Prostate gland (tissue), 2 donors: ENCODE measurements at regions not wholly inside any gene's neighbourhood (a gene's known extent, or its start where the extent isn't known, plus 50 kb on each side); places are given as distances from the start of the nearest gene placed in this dataset.
"Not testable (repeated sequence)": the region's sequence is repeated elsewhere in the genome, so short reads cannot be mapped to it uniquely, and the experiment has no call there.

Source experiments
- DNase-seq: peaks from one replicate; pipeline ENCODE4 v3.0.0-alpha.2; 2019; ENCODE audit warnings: low spot score
- H3K27ac ChIP-seq, 2 donors: fragments of 200-600 bp; sonication (generic); 2 replicates each; pipeline ENCODE4 v1.5.1; 2017 to 2019
- H3K27me3 ChIP-seq: fragments of 200-600 bp; sonication (generic); replicated peaks from 2 replicates; pipeline ENCODE4 v1.5.1; 2019; ENCODE audit not compliant: insufficient read depth
- H3K36me3 ChIP-seq, 2 donors: fragments of 200-600 bp; sonication (generic); 1 replicate in 1 of 2; 2 replicates in 1 of 2; pipeline versions ENCODE4 v1.5.1 to v1.8.1; 2017 to 2019
- H3K4me1 ChIP-seq: fragments of 200-600 bp; sonication (generic); replicated peaks from 2 replicates; pipeline ENCODE4 v1.5.1; 2019
- H3K4me3 ChIP-seq, 2 donors: fragments of 200-600 bp; sonication (generic); 2 replicates each; pipeline ENCODE4 v1.5.1; 2017 to 2019
- H3K9me3 ChIP-seq: fragments of 200-600 bp; sonication (generic); 2 replicates; pipeline ENCODE4 v1.5.1; 2017
- POLR2A ChIP-seq: fragments of 450-650 bp; IDR thresholded peaks from one replicate; pipeline ENCODE4 v1.6.1; 2016; ENCODE audit warnings: antibody characterized with exemption, mild to moderate bottlenecking
- POLR2AphosphoS5 ChIP-seq: sonication (generic); formaldehyde crosslinking; IDR thresholded peaks from one replicate; pipeline ENCODE4 v1.6.1; 2017; ENCODE audit warnings: antibody characterized with exemption
- WGBS: methylation state at CpG from one replicate; pipeline ENCODE4 v1.1.5; 2018; 5-methylcytosine and 5-hydroxymethylcytosine counted together
- intact Hi-C: fragments of 100-400 bp; cut with DNase I; formaldehyde crosslinking; loops from one replicate; pipeline ENCODE4 v1.14.2; 2022
- TF ChIP-seq, protein P1 (sequence below), 4 experiments: fragments of 200-600 bp in 2 of 4; fragments of 450-650 bp in 2 of 4; sonication (generic) in 2 of 4; IDR thresholded peaks; 1 replicate in 3 of 4; 2 replicates in 1 of 4; pipeline ENCODE4 v1.5.1; 2016 to 2019; ENCODE audit warnings: antibody characterized with exemption in 4 of 4, mild to moderate bottlenecking in 2 of 4, moderate library complexity in 2 of 4

DNA sequence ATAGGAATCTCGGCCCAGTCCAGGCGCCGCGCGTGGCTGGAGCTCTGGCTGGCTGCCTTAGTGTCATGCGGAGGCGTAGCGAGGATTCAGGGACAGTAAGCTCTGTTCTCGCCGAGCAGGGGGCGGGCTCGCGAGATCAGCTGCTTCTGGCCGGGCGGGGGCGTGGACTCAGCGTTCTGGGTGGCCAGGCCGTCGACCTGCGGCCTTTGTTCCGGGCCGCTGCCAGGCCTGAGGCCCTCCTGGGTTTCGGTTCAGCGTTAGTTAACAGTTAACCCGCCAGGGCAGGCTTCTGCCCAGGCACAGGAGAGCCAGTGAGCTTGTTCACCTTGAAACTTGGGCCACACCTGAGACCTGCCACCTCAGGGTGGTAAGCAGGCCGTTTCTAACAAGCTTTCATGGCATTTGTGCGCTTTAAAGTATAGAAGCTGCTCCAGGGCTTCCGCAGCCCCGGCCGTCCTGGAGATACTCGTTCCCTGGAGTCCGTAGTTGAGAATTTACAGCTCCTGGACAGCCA is 332.2 kb upstream of the SGCG start:
- Histone ChIP-seq H3K4me1 (no peaks in the 10 kb centered on the region), H3K27me3 (no peaks in the 10 kb centered on the region), H3K27ac (no peak overlapping the region), H3K9me3 (no peaks in the 10 kb centered on the region), H3K36me3 (no peaks in the 10 kb centered on the region), H3K4me3 (no peak overlapping the region)
- 89% methylated on average over 32 of the region's 32 CpGs for WGBS
- intact Hi-C loops = no loop called here
- no peak for DNase-seq
- TF ChIP-seq POLR2A (no peak), POLR2AphosphoS5 (no peak)
- TF ChIP-seq, protein P1, sequence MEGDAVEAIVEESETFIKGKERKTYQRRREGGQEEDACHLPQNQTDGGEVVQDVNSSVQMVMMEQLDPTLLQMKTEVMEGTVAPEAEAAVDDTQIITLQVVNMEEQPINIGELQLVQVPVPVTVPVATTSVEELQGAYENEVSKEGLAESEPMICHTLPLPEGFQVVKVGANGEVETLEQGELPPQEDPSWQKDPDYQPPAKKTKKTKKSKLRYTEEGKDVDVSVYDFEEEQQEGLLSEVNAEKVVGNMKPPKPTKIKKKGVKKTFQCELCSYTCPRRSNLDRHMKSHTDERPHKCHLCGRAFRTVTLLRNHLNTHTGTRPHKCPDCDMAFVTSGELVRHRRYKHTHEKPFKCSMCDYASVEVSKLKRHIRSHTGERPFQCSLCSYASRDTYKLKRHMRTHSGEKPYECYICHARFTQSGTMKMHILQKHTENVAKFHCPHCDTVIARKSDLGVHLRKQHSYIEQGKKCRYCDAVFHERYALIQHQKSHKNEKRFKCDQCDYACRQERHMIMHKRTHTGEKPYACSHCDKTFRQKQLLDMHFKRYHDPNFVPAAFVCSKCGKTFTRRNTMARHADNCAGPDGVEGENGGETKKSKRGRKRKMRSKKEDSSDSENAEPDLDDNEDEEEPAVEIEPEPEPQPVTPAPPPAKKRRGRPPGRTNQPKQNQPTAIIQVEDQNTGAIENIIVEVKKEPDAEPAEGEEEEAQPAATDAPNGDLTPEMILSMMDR (IDR thresholded peaks at IDR 0.05) = no peak

DNA sequence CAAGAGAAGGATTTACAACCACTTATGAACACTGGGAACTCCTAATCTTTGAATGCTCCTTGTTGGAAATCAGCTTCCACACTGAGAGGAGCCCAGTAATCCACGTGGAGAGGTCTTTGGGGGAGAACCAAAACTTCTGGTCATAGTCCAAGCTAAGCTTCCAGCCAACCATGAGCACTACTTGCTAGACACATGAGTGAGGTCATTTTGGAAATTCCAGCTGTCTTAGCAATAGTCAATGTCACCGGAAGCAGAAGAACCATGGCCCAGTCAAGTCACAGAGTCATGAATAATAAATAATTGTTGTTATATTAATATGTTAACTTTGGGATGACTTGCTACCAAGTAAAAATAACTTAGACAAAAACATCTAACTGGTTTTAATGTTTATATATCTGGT is 324.9 kb upstream of the SGCG start:
- Histone ChIP-seq H3K36me3 (no peaks in the 10 kb centered on the region), H3K4me1 (no peaks in the 10 kb centered on the region), H3K4me3 (no peak overlapping the region), H3K27me3 (no peaks in the 10 kb centered on the region), H3K27ac (no peak overlapping the region), H3K9me3 (no peaks in the 10 kb centered on the region)
- WGBS = 87% methylated on average over 2 of the region's 2 CpGs
- no peak for DNase-seq
- intact Hi-C loops = no loop called here
- TF ChIP-seq POLR2AphosphoS5 = no peak
- TF ChIP-seq POLR2A = no peak
- TF ChIP-seq, protein P1 (IDR thresholded peaks at IDR 0.05) = no peak

DNA sequence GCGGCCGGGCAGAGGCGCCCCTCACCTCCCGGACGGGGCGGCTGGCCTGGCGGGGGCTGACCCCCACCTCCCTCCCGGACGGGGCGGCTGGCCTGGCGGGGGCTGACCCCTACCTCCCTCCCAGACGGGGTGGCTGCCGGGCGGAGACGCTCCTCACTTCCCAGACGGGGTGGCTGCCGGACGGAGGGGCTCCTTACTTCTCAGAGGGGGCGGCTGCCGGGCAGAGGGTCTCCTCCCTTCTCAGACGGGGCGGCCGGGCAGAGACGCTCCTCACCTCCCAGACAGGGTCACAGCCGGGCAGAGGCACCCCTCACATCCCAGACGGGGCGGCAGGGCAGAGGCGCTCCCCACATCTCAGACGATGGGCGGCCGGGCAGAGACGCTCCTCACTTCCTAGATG is 321.8 kb upstream of the SGCG start:
- H3K4me1 ChIP-seq, H3K27ac ChIP-seq, DNase-seq, intact Hi-C loops, H3K4me3 ChIP-seq, H3K27me3 ChIP-seq, H3K9me3 ChIP-seq, H3K36me3 ChIP-seq: not testable (repeated sequence)
- WGBS = 90% methylated on average over 15 of the region's 32 CpGs

DNA sequence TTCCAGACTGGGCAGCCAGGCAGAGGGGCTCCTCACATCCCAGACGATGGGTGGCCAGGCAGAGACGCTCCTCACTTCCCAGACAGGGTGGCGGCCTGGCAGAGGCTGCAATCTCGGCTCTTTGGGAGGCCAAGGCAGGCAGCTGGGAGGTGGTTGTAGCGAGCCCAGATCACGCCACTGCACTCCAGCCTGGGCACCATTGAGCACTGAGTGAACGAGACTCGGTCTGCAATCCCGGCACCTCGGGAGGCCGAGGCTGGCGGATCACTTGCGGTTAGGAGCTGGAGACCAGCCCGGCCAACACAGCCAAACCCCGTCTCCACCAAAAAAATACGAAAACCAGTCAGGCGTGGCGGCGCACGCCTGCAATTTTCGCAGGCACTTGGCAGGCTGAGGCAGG is 321.4 kb upstream of the SGCG start:
- H3K4me3 ChIP-seq, H3K36me3 ChIP-seq, H3K9me3 ChIP-seq, intact Hi-C loops, H3K27ac ChIP-seq, H3K4me1 ChIP-seq, H3K27me3 ChIP-seq, DNase-seq: not testable (repeated sequence)
- 91% methylated on average over 17 of the region's 21 CpGs for WGBS

DNA sequence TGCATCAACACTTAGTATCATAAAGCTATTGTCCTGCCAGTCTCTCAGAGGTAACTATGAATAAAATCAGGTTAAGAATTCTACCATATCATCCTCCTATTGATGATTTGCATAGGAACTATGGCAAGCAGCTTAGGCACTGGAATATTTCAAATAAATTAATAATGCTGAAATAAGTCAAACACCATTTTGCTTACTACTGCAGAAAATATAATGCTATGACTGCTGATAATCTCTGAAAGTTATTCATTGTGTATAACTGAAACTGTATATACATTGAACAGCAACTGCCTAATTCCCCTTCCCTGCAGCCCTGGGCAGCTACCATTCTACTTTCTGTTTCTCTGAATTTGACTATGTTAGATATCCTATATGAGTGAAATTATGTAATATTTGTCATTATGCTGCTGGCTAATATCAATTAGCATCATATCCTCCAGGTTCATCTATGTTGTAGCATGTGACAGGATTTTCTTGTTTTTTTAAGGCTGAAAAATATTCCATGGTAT is 318.8 kb upstream of the SGCG start:
- no peaks in the 10 kb centered on the region for H3K36me3 ChIP-seq
- intact Hi-C loops = no loop called here
- no peaks in the 10 kb centered on the region for H3K4me1 ChIP-seq
- H3K4me3 ChIP-seq = no peak overlapping the region
- TF ChIP-seq, protein P1 (IDR thresholded peaks at IDR 0.05) = no peak
- TF ChIP-seq POLR2A (no peak), POLR2AphosphoS5 (no peak)
- no peaks in the 10 kb centered on the region for H3K9me3 ChIP-seq
- no peaks in the 10 kb centered on the region for H3K27me3 ChIP-seq
- DNase-seq = no peak
- no peak overlapping the region for H3K27ac ChIP-seq

DNA sequence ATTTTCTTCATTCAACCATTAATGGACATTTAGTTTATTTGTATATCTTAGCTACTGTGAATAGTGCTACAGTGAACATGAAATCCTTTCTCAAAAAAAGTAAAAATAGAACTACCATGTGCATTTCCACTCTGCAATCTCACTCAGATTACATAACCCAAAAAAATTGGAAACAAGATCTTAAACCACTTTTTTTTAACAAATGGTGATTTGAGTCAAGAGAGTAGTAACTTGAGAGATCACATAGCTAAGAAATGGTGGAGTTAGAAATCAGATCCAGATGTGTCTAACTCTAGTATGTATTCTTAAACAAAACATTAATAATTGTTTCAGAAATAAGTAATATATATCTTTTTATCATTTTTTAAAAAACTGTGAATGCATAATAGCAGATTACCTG is 318.3 kb upstream of the SGCG start:
- intact Hi-C loops = no loop called here
- Histone ChIP-seq H3K4me3 (no peak overlapping the region), H3K9me3 (no peaks in the 10 kb centered on the region), H3K27ac (no peak overlapping the region), H3K4me1 (no peaks in the 10 kb centered on the region), H3K36me3 (no peaks in the 10 kb centered on the region), H3K27me3 (no peaks in the 10 kb centered on the region)
- no peak for DNase-seq
- TF ChIP-seq, protein P1 (IDR thresholded peaks at IDR 0.05) = no peak
- TF ChIP-seq POLR2A (no peak), POLR2AphosphoS5 (no peak)
